8988T (cell line): ENCODE measurements at regions not wholly inside any gene's neighbourhood (a gene's known extent, or its start where the extent isn't known, plus 50 kb on each side); places are given as distances from the start of the nearest gene placed in this dataset.

Source experiments
- DNase-seq: peaks from one replicate; pipeline ENCODE4 v3.0.0; 2011

DNA sequence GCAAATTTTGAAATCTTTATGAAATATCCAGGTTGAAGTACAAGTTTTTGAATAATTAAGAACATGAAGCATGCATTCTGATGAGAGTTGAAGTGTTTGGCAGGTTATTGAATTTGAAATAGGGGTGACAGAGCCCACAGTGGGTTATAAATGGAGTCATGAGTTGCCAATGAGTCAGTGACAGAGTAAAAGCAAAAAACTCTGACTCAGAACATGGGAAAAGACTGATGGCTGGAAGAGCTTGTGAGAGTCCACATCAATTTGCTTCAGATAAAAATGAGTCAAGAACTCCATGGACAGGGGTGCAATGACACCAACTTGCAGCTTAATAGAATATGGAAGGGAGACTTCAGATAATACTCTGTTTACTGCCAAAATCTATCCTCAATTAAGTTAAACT, 105.3 kb downstream of the SLC6A15 start:
- DNase-seq, result no peak

DNA sequence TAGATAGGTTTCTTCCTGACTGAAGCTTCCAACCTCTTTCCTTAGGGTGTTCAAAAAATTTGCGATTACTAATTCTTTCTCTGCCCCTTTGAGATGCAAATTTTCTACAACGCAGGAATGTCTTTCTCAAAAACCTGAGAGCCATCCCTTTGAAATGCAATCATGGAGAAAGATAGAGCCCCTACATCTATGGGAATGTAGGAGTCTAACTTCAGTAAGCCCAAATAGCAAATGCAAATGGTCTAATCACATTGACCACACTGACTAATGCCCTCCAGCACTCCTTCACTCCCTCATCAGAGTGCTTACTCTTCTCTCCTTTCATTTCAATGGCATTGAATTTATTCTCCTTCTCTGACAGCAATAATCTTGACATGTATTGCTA, 107.1 kb downstream of the SLC6A15 start:
- no peak for DNase-seq

DNA sequence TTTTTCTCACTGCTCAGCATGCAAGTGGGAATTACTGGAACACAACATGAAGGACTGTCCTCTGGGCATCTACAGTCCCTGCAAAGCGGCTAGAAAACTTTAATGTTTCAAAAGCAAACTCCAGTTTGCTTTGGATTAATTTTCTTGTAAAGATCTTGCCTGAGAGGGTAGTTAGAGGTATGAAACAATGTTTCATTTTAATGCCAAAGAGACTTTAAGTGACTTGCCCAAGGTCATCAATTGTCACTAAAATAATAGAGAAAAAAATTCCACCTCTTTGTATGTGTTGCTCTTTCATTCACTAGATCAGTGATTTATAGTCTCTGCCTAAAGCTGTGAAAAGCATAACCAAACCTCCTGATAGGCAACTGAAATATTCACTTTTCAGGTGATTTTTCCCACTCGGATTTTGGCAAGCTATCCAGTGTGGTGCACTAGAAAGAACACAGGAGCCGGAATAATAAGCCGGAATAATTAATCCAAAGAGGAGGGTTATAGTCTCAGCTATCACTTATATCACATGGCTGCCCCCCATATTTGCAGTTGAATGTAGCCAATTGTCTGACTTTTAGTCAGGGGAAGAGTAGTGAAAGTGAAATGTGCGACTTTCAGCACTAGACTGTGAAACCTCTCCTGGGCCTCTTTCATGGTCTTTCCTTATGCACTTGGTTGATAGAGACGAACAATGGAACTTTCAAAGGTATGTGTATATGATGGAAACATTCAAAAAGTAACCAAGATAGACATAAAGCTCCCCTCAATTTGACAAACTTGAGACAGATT, 107.7 kb downstream of the SLC6A15 start:
- DNase-seq, result no peak

DNA sequence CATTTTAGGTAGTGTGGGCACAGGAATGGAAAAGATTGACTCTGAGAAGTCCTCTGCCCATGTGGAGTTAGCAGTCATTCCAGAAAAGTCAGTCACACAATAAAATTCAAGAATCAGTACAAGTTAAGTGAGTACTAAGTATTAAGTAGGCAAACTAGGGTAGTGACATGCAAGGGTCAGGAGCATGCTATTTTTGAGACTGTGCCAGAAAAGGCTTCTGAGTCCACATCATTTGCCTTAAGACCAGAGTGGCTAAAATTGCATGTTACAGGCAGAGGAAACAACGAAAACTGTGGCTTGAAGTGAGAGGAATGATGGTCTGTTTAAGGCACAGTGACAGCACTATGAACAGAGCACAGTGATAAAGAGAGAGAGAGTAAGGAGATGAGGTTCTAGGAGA, 108.9 kb downstream of the SLC6A15 start:
- no peak for DNase-seq

DNA sequence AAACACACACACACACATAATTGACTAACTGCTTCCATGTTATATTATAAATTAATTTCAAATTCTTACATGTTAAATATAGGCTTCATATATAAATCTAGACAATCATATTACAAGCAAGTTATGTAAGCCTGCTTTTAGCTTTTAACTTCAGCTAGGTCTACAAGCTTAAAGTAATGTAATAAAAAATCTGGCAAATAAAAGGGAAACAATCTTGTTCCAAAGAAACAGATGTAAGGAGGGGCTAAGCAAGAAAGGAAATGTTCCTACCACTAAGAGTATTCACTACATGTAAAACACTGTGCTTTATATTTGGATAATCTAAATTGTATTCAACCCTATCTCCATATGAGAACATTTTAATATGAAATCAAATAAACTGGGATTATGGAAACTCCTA, 110.4 kb downstream of the SLC6A15 start:
- no peak for DNase-seq

DNA sequence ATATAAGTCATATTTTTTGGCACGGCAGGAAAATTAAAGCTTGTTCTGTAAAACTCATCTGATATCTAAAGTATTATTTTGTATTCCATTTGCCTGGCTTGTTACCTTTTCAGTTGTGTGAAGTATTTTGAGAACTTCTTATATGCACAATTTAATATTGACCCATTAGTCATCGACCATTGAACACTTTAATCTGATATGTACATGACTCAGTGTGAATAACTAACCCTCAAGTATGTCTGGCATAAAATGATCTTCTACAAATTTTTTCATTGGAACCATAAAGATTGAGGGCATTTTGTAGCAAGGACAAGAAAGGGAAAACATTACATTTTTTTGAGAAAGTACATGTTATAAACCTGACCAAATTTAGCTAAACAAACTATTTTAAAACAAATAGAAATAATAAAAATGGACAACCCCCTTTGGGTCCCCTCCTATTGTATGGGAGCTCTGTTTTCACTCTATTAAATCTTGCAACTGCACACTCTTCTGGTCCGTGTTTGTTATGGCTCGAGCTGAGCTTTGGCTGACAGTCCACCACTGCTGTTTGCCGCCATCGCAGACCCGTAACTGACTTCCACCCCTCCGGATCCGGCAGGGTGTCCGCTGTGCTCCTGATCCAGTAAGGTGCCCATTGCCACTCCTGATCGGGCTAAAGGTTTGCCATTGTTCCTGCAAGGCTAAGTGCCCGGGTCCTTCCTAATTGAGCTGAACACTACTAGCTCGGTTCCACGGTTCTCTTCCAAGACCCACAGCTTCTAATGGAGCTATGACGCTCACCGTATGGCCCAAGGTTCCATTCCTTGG, 118.8 kb downstream of the SLC6A15 start:
- no peak for DNase-seq

DNA sequence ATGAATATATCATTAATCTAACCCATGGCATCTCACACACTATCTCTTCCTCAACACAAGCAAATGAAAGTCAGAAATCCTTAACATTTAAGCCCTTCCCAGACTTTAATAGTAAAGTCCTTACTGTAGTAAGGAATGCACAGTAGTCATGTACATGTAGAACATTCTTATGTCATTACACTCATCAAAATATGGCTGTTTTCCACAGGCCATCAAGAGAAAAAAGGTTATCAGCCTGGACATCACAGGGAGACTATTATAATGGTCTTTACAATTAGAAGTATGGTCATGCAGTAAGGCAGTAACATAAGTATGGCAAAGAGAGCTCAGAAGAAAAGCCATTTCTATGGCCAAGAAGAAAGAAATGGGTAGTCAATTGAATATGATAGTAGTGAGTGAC, 121.2 kb downstream of the SLC6A15 start:
- DNase-seq, result no peak

DNA sequence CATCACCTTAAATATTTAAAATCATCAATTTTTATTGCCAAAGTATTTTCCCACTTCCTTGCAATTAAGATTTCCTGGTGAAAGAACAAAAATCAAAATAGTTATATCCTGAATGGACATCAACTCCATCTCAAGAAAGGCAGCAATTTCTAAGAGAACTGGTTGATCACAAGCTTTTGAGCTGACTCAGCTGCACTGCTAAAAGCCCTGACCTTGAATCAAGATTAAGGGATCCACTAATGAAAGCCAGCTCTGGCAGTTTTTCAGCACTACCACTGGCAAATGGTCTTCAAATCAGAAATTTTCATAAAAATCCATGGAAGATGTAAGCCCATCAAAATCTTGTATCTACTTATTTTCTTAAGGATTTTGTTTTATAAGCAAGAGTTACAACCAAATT, 123.4 kb downstream of the SLC6A15 start:
- DNase-seq, result no peak

DNA sequence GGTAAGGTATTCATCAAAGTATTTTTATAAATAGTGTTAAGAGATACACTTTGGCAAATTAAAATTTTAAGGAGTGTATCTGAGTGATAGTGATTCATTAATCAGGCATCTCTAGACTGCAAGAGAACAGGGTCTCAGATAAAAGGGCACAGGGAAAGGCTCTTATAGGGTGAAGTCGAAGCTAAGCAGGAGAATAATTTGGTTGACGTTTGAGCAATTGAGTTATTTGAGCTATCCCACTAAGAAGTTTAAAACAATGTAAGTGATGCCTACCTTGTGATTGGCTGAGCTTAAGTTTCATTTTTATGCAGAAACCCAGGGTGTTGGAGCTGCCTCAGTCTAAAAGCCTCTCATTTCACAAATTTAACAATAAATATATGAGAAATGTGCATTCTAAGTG, 125.3 kb downstream of the SLC6A15 start:
- DNase-seq, result no peak

DNA sequence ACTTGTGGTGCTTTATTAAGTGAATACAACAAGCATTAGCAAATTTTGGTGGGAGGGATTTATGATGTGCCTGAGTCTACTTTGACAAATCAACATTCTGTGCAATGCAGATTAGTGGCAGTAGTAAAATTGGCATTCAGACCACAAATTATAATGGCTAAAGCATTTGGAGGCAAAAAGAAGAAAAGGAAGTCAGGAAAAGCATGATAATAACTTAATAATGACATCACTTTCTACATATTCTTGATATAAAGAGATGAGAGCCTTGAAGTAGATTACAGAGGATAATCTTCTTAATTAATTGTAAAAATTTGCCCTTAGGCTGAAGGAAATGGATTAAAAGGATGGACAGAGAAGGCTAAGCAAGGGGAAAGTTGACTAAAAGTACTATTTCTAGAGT, 126.0 kb downstream of the SLC6A15 start:
- DNase-seq, result no peak

DNA sequence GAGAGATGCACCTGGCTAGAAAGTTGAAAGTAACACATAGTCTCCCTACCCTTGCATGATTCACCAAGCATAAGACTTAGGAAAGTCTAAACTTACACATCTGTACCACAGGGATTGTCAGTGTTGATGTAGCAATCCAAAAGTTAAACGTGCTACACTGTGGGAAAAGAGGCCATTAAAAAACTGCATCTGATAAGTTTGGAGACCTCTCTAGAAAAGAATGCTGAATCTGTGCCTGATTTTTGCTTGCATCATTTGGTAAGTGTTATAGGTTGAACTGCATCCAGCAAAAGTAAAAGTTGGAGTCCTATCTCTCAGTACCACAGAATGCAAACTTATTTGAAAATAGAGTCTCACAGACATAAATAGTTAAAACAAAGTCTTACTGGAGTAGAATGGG, 126.6 kb downstream of the SLC6A15 start:
- DNase-seq, result no peak

DNA sequence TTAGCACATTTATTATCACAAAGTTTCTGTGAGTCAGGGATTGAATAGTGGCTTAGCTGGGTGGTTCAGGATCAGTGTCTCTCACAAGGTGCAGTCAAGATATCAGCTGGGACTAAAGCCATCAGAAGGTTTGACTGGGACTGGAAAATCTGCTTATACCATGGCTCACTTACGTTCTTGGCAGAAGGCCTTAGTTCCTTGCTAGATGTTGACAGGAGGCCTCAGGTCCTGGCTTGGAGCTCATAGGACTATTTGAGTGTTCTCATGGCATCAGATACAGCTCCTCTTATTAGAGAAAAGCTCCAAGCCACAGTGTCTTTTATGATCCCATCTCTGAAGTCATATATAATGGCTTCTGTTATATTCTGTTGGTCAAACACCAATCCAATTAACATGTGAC, 127.3 kb downstream of the SLC6A15 start:
- no peak for DNase-seq

DNA sequence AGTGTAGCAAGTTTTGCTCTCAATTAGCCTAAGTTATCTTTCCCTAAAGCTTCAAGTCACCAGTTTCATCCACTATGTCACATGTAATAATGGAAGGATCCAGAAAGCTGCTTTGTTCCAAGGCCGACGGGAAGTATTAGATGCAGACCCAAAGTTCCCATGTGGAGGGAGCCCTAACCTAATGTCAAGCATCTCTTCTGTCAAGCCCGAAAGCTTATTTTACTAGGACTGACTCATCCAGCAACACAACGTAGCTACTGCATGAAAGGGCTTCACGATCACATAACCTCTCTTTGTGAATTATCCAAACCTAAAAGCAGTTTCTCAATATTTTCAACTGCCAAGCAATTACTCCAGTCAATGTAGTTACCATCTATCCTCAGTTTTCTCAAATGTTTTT, 133.4 kb downstream of the SLC6A15 start:
- no peak for DNase-seq

DNA sequence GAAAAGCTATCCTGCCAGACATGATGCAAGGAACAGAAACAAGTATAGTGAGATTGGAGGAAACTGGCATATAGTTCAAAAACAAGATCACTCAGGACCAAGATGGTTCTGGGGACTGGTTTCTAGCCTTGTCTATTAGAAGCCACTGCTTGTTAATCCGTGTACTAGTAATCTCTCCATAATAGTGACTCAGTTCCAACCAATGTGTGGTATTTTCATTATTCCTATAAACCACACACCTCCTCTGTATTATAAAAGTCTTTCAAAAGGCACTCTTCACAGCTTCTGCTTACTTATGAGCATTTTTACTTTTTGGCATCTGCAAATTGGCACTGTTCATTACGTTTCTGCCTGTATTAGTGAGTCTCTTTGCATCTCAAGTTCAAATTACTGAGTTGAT, 140.3 kb downstream of the SLC6A15 start:
- no peak for DNase-seq

DNA sequence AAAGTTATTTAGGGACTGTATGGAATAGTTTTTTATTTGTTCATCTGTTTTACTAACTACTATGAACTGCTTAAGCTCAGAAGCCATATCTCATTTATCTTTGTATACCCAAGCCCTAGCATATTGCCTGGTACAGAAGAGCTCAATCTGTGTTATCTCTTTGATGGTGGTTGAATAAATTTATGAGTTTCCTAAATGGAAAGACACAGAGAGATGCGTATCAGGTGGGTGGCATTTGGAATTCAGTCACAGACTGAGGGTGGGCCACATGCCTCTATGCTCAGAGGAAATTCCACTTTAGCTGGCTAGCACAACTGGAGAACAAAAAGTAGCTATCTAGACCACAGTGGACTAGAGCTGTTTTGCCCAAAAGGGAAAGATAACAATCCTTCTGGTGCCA, 145.5 kb downstream of the SLC6A15 start:
- DNase-seq, result no peak

DNA sequence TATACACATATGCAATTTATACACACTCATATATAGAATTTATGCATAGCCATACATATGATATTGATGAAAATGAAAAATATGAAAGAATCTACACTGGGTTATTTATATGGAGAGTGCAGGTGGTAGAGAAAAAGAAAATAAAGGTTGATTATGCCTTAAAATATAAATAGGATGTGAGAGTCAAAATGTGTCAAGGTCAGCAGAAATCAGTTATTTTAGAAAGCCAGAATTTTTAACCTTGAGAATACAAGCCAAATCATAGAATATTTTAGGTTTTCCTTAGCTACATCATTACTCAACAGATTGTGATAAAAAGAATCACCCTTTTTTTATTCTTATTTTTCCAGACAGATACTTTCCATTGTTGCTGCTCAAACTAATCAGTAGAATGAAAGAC, 146.2 kb downstream of the SLC6A15 start:
- DNase-seq, result no peak

DNA sequence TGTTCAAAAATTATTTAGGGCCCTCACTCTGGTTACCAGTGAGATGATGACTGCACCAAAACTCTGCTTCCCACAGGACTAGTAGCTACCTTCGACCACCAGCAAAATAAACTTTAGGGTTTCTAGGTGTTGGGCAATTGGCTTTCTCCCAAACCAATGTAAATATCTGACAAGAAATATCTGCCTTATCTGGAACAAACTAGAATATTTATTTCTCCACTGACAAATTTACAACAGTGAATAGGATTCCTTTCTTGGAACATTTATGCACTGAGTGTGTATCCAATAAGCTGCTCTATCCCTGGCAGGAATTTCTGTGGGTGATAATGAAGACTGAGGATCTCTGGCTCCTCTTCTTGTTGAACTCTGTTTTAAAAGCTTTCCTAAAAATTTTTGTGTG, 148.6 kb downstream of the SLC6A15 start:
- no peak for DNase-seq

DNA sequence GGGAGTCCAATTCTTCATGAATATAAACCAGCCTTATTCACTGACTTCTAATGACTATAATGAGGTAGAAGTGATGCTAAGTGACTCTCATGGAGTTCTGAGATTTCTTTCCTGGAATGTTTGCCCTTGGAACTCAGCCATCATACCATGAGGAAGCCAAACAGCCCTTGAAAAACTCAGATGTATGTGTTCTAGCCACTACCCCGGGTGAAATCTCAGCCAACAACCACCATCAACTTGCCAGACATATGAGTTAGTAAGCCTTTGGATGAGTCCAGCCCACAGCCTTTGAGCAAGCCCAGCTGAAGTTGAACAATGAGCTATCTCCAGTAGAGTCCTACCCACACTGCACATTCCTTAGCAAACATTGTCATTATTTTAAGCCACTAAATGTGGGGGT, 149.5 kb downstream of the SLC6A15 start:
- no peak for DNase-seq

DNA sequence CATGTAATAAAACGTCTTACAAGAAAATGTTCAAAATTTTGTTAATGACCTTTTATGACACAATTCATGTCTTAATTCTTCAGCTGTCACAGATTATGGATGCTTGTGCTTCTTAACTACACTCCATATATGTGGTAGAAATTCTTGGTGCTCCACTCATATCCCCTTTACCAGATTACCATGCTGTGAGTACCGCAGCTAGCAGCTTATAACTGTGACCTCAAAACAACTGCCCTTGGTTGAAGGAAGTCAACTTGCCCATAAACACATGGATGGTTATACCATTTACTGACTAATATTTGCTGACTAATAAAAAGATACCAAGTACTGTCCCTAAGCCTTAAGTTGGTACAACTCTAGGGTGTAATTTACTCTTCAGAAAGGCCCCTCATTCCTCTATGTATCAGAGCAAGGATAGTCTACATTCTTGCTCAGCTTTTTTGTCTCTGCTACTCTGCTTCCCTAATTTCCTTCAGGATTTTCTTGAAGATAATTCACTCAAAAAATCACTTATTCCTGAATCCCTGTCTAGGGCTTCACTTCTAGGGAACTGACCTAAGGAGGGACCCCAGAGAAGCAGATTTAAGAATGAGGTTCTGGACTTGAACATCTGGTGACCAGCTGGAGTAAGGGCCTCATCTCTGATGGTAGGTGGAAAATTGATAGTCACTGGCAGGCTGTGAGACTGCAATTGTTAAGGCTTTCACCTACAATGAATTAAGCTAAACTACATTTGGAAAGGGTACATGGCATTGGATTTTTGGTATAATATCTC, 152.3 kb downstream of the SLC6A15 start:
- no peak for DNase-seq

DNA sequence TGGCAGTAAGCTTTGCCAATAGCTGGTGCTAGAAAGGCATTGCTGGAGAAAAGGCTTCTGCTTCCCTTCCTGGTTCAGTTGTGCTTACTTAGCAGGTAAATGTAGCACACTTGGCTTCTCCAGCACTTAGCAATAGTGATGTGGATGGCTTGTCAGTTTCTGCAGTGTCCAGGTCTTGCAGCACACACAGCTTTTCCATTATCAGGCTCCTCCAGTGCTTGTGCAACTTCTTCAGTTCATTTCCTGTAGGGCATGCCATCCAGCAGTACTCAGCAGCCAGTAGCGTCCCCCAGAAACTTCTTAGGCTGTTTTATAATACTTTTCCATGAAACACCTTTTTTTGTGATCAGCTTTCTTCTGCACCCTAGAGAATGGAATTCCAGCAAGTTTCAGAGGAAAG, 154.6 kb downstream of the SLC6A15 start:
- no peak for DNase-seq

DNA sequence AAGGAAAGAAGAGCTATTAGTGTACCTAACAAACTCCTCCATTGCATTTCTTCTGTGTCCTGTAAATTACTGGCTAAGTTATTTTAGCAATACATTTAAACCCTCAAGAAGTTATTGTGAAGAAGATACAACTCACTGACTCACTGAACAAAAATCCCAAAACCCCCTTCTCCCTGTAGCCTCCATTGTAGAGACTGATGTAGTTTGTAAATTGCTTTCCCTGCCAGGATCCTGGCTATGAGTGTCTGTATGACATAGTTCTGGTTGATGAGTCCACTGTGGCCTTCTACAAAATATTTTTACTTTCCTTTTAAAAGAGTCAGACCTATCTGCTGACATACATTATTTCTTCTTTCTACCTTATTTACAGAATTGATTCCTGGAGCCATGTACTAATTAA, 155.6 kb downstream of the SLC6A15 start:
- DNase-seq, result no peak

DNA sequence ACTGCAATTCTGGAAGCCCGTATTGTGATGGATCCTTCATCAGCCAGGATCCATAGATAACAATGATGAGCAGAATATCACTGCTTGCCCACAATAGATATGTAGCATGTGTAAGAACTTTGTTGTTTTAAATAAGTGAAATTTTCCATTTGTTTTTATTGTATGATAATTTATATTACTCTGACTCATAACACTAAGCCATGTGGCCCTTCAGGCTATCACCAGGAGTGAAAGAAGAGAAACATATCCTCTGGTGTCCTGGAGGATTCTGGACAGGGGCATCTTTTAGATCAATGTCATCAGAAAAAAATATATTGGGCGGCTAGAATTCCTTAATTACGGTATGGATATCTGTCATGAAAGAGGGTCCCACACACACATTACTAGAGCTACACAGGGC, 167.5 kb downstream of the SLC6A15 start:
- no peak for DNase-seq

DNA sequence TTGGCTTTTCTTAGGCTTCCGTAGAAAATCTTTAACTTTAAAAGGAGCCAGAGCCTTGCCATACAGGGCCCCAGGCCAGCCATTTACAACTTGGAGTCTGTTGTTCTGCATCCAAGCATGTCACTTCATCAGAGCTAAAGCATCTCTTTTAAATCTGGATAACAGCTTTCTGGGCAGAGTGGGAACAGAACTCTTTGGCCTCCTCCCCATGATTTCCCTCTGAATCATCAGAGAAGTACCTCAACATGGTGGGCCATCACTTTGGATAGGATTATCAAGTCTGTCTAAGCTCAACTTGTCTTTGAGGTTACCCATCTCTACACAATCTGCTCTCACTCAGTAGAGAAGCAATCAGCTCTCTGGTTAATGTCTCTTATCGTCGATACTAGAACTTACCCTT, 170.9 kb downstream of the SLC6A15 start:
- no peak for DNase-seq

DNA sequence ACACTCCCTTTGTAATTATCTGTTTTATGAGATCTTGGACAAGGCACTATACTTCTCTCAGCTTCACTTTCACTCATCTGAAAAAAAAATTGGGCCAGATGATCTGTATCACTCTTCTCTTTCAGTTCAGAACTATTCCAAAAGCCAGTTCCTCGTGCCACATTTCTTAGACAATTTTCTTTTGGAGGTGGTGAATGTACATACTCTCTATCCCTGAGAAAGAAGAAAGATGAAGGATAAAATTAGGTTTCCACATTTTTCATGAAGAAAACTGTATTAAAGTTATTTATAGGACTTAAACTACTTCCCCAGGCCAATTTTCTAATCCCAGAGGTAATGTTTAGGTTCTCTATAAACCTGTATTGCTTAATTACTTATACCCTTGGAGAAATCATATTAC, 171.6 kb downstream of the SLC6A15 start:
- no peak for DNase-seq
